HEK293 (cell line): ENCODE measurements at regions not wholly inside any gene's neighbourhood (a gene's known extent, or its start where the extent isn't known, plus 50 kb on each side); places are given as distances from the start of the nearest gene placed in this dataset.

Experiments used
- CTCF ChIA-PET: fragments of 350-600 bp; formaldehyde crosslinking; extraction: SDS; loops from one replicate; lab custom pipeline; 2021; ENCODE audit warnings: antibody characterized with exemption; lab: Yijun Ruan, JAX
- POLR2A ChIA-PET: fragments of 300-600 bp; formaldehyde crosslinking; extraction: SDS; loops from one replicate; lab custom pipeline; 2020; ENCODE audit warnings: antibody characterized with exemption, inconsistent platforms; lab: Yijun Ruan, JAX
- H3K27ac ChIP-seq: fragments of 200-500 bp; sonication (Bioruptor generic); 2 replicates; pipeline ENCODE4 v1.5.1; 2014; ENCODE audit warnings: low read depth, low read length, control low read depth, inconsistent platforms; ENCODE audit errors: extremely low read depth
- H3K36me3 ChIP-seq, 2 experiments: fragments of 200-500 bp in 1 of 2; sonication (Bioruptor generic) in 1 of 2; 1 replicate in 1 of 2; 2 replicates in 1 of 2; pipeline ENCODE4 v1.5.1; 2014 to 2017; ENCODE audit warnings: inconsistent platforms in 2 of 2, low read length in 2 of 2; ENCODE audit not compliant: control insufficient read depth in 2 of 2, insufficient read depth in 1 of 2
- H3K4me1 ChIP-seq: fragments of 200-500 bp; sonication (Bioruptor generic); 2 replicates; pipeline ENCODE4 v1.5.1; 2014; ENCODE audit warnings: mild to moderate bottlenecking, low read length, inconsistent platforms; ENCODE audit not compliant: control insufficient read depth, insufficient read depth
- H3K4me3 ChIP-seq: 2 replicates; pipeline ENCODE4 v1.5.1; 2011; ENCODE audit warnings: low read depth, mild to moderate bottlenecking, control low read depth, low read length, moderate library complexity
- H3K9me3 ChIP-seq: fragments of 200-500 bp; sonication (Bioruptor generic); 2 replicates; pipeline ENCODE4 v1.5.1; 2014; ENCODE audit warnings: low read depth, low read length, inconsistent platforms; ENCODE audit not compliant: control insufficient read depth, insufficient read depth
- EGR2 ChIP-seq: fragments of 450-650 bp; formaldehyde crosslinking; IDR thresholded peaks from 2 replicates; pipeline ENCODE4 v1.5.1; 2016; ENCODE audit warnings: low read depth, missing biosample characterization, missing genetic modification characterization
- KLF10 ChIP-seq: fragments of 450-650 bp; IDR thresholded peaks from 2 replicates; pipeline ENCODE4 v1.5.1; 2018; ENCODE audit warnings: missing biosample characterization, mild to moderate bottlenecking, missing genetic modification characterization
- PRDM10 ChIP-seq: fragments of 450-650 bp; formaldehyde crosslinking; IDR thresholded peaks from 2 replicates; pipeline ENCODE4 v1.5.1; 2016; ENCODE audit warnings: missing biosample characterization, missing genetic modification characterization
- TRIM28 ChIP-seq: IDR thresholded peaks from 2 replicates; pipeline ENCODE4 v1.6.1; 2011; ENCODE audit warnings: low read length, control low read depth, borderline replicate concordance
- TSHZ1 ChIP-seq: fragments of 450-650 bp; formaldehyde crosslinking; IDR thresholded peaks from 2 replicates; pipeline ENCODE4 v1.5.1; 2016; ENCODE audit warnings: missing biosample characterization, missing genetic modification characterization, borderline replicate concordance
- ZBTB21 ChIP-seq: fragments of 450-650 bp; formaldehyde crosslinking; IDR thresholded peaks from 2 replicates; pipeline ENCODE4 v1.5.1; 2017; ENCODE audit warnings: missing biosample characterization, missing genetic modification characterization
- ZFHX2 ChIP-seq: fragments of 450-650 bp; formaldehyde crosslinking; conservative IDR thresholded peaks from 2 replicates; pipeline ENCODE4 v1.5.1; 2016; ENCODE audit warnings: missing biosample characterization, missing genetic modification characterization
- ZNF132 ChIP-seq: fragments of 450-650 bp; formaldehyde crosslinking; IDR thresholded peaks from 2 replicates; pipeline ENCODE4 v1.5.1; 2017; ENCODE audit warnings: missing biosample characterization, missing genetic modification characterization, borderline replicate concordance
- ZNF16 ChIP-seq: fragments of 450-650 bp; formaldehyde crosslinking; IDR thresholded peaks from 2 replicates; pipeline ENCODE4 v1.5.1; 2016; ENCODE audit warnings: low read depth, missing biosample characterization, missing genetic modification characterization
- ZNF214 ChIP-seq: fragments of 450-650 bp; formaldehyde crosslinking; IDR thresholded peaks from 2 replicates; pipeline ENCODE4 v1.5.1; 2017; ENCODE audit warnings: missing biosample characterization, mild to moderate bottlenecking, missing genetic modification characterization, borderline replicate concordance
- ZNF23 ChIP-seq: fragments of 450-650 bp; formaldehyde crosslinking; IDR thresholded peaks from 2 replicates; pipeline ENCODE4 v1.5.1; 2016; ENCODE audit warnings: missing biosample characterization, missing genetic modification characterization, borderline replicate concordance
- ZNF558 ChIP-seq: fragments of 450-650 bp; formaldehyde crosslinking; IDR thresholded peaks from 2 replicates; pipeline ENCODE4 v1.5.1; 2016; ENCODE audit warnings: missing biosample characterization, missing genetic modification characterization
- ZNF600 ChIP-seq: fragments of 450-650 bp; formaldehyde crosslinking; IDR thresholded peaks from 2 replicates; pipeline ENCODE4 v1.5.1; 2016; ENCODE audit warnings: missing biosample characterization, missing genetic modification characterization
- ZNF629 ChIP-seq: fragments of 450-650 bp; formaldehyde crosslinking; IDR thresholded peaks from 2 replicates; pipeline ENCODE4 v1.5.1; 2017; ENCODE audit warnings: missing biosample characterization, missing genetic modification characterization
- ZNF792 ChIP-seq: fragments of 450-650 bp; formaldehyde crosslinking; IDR thresholded peaks from 2 replicates; pipeline ENCODE4 v1.5.1; 2016; ENCODE audit warnings: missing biosample characterization, missing genetic modification characterization
- TF ChIP-seq, protein P1 (sequence below): fragments of 450-650 bp; formaldehyde crosslinking; IDR thresholded peaks from 2 replicates; pipeline ENCODE4 v1.5.1; 2016; ENCODE audit warnings: missing biosample characterization, missing genetic modification characterization
- TF ChIP-seq, protein P2 (sequence below): fragments of 450-650 bp; formaldehyde crosslinking; IDR thresholded peaks from 2 replicates; pipeline ENCODE4 v1.5.1; 2016; ENCODE audit warnings: missing biosample characterization, missing genetic modification characterization, borderline replicate concordance

DNA sequence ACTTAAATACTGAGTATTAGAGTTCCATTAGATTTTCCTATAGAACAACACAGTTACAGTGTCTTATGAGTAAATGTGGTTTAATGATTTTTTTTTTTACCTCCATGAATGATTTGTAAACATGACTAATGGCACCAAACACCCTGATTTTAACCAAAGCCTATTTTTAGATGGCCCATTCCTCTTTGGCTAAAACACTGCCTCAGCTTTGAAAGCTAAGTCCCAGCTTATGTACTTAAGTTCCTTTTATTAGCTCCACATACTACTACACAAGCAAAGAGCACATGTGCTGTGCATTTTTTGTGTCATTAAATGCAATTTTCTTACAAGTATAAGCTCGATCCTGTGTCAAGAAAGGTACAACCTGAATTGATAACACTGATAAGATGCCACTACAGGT lies 575.6 kb upstream of the PITX2 start (continued):
- TF ChIP-seq TSHZ1 (tag by site-specific recombination) (no peak), TRIM28 (no peak), ZNF792 (tag by site-specific recombination) (no peak), ZNF132 (tag by site-specific recombination) (no peak)
- TF ChIP-seq, all 188 proteins: peak for 0

DNA sequence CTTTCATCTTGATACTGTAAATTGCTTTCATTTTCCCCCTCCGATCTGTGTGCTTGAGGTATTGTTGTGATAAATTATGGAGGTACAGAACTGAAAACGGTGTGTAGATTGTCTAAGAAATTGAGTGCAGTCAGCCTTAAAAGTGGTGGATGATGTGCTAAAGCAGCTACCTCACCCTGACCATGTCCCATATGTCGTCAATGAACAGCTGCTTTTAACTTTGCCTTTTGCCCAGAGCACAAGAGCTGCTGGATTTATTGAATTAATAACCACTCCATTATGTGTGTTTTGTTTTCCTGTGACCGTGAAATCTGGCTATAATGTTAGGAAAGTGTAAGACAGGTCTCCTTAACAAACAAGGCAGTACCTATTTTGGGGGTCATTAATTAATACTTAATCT lies 581.9 kb upstream of the PITX2 start:
- H3K4me3 ChIP-seq: no peak overlapping the region
- ChIA-PET CTCF (interaction anchor here (0.5 kb wide), 1 partner anchor 78 kb away, joined by 3 read pairs; no protein-coding TSS in a partner anchor), POLR2A (no interaction called here)
- H3K36me3 ChIP-seq: no peaks in the 10 kb centered on the region
- no peak overlapping the region for H3K27ac ChIP-seq
- no peak for TF ChIP-seq ZBTB21
- TF ChIP-seq EGR2: no peak
- no peak for TF ChIP-seq ZNF16 (tag by site-specific recombination)
- TF ChIP-seq, protein P1, sequence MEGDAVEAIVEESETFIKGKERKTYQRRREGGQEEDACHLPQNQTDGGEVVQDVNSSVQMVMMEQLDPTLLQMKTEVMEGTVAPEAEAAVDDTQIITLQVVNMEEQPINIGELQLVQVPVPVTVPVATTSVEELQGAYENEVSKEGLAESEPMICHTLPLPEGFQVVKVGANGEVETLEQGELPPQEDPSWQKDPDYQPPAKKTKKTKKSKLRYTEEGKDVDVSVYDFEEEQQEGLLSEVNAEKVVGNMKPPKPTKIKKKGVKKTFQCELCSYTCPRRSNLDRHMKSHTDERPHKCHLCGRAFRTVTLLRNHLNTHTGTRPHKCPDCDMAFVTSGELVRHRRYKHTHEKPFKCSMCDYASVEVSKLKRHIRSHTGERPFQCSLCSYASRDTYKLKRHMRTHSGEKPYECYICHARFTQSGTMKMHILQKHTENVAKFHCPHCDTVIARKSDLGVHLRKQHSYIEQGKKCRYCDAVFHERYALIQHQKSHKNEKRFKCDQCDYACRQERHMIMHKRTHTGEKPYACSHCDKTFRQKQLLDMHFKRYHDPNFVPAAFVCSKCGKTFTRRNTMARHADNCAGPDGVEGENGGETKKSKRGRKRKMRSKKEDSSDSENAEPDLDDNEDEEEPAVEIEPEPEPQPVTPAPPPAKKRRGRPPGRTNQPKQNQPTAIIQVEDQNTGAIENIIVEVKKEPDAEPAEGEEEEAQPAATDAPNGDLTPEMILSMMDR (tag by site-specific recombination): no peak
- TF ChIP-seq PRDM10: no peak
- H3K4me1 ChIP-seq: no peaks in the 10 kb centered on the region
- no peaks in the 10 kb centered on the region for H3K9me3 ChIP-seq

- no peaks in the 10 kb centered on the region for H3K9me3 ChIP-seq
- no peak overlapping the region for H3K4me3 ChIP-seq
- no peaks in the 10 kb centered on the region for H3K4me1 ChIP-seq
- no peak overlapping the region for H3K27ac ChIP-seq
- ChIA-PET POLR2A (no interaction called here), CTCF (no interaction called here)
- no peaks in the 10 kb centered on the region for H3K36me3 ChIP-seq
- no peak for TF ChIP-seq ZFHX2 (tag by site-specific recombination)
- TF ChIP-seq ZNF23 (tag by site-specific recombination): no peak
- no peak for TF ChIP-seq KLF10 (tag by site-specific recombination)
- no peak for TF ChIP-seq ZNF558 (tag by site-specific recombination)
- TF ChIP-seq ZNF629 (tag by site-specific recombination): no peak
- TF ChIP-seq ZNF214: no peak
- no peak for TF ChIP-seq ZNF600 (tag by site-specific recombination)
- TF ChIP-seq, protein P2, sequence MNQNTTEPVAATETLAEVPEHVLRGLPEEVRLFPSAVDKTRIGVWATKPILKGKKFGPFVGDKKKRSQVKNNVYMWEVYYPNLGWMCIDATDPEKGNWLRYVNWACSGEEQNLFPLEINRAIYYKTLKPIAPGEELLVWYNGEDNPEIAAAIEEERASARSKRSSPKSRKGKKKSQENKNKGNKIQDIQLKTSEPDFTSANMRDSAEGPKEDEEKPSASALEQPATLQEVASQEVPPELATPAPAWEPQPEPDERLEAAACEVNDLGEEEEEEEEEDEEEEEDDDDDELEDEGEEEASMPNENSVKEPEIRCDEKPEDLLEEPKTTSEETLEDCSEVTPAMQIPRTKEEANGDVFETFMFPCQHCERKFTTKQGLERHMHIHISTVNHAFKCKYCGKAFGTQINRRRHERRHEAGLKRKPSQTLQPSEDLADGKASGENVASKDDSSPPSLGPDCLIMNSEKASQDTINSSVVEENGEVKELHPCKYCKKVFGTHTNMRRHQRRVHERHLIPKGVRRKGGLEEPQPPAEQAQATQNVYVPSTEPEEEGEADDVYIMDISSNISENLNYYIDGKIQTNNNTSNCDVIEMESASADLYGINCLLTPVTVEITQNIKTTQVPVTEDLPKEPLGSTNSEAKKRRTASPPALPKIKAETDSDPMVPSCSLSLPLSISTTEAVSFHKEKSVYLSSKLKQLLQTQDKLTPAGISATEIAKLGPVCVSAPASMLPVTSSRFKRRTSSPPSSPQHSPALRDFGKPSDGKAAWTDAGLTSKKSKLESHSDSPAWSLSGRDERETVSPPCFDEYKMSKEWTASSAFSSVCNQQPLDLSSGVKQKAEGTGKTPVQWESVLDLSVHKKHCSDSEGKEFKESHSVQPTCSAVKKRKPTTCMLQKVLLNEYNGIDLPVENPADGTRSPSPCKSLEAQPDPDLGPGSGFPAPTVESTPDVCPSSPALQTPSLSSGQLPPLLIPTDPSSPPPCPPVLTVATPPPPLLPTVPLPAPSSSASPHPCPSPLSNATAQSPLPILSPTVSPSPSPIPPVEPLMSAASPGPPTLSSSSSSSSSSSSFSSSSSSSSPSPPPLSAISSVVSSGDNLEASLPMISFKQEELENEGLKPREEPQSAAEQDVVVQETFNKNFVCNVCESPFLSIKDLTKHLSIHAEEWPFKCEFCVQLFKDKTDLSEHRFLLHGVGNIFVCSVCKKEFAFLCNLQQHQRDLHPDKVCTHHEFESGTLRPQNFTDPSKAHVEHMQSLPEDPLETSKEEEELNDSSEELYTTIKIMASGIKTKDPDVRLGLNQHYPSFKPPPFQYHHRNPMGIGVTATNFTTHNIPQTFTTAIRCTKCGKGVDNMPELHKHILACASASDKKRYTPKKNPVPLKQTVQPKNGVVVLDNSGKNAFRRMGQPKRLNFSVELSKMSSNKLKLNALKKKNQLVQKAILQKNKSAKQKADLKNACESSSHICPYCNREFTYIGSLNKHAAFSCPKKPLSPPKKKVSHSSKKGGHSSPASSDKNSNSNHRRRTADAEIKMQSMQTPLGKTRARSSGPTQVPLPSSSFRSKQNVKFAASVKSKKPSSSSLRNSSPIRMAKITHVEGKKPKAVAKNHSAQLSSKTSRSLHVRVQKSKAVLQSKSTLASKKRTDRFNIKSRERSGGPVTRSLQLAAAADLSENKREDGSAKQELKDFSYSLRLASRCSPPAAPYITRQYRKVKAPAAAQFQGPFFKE (tag by site-specific recombination): no peak
Measured at GRCh38 chr4:111208970-111209369, 586.1 kb upstream of the PITX2 start.
